DMS153 treated with DMSO at 0.1 percent for 48 hours (cell line): ENCODE measurements at regions not wholly inside any gene's neighbourhood (a gene's known extent, or its start where the extent isn't known, plus 50 kb on each side); places are given as distances from the start of the nearest gene placed in this dataset.

Source experiments
- DNase-seq: peaks from one replicate; lab custom pipeline; 2025; ENCODE audit not compliant: unreplicated experiment; lab: John Stamatoyannopoulos, UW

- no peak for DNase-seq
Observed at GRCh38 chr6:14705841-14706377, 540.0 kb upstream of the JARID2 start.

- DNase-seq: no peak
Observed at GRCh38 chr6:14706378-14706929, 539.4 kb upstream of the JARID2 start.

GRCh38 chr6:14707276-14707675 lies 538.6 kb upstream of the JARID2 start:
- no peak for DNase-seq

GRCh38 chr6:14707971-14708465 lies 537.9 kb upstream of the JARID2 start:
- DNase-seq: no peak

- no peak for DNase-seq
Observed at GRCh38 chr6:14709066-14709670, 536.7 kb upstream of the JARID2 start.

GRCh38 chr6:14709900-14710299 lies 536.0 kb upstream of the JARID2 start:
- no peak for DNase-seq

- DNase-seq: no peak
Observed at GRCh38 chr6:14710421-14710820, 535.4 kb upstream of the JARID2 start.

GRCh38 chr6:14711056-14711703 lies 534.7 kb upstream of the JARID2 start:
- DNase-seq: no peak

- DNase-seq: no peak
Observed at GRCh38 chr6:14711704-14712379, 534.0 kb upstream of the JARID2 start.

GRCh38 chr6:14713008-14713960 lies 532.6 kb upstream of the JARID2 start:
- no peak for DNase-seq

- DNase-seq: no peak
Observed at GRCh38 chr6:14713966-14714631, 531.8 kb upstream of the JARID2 start.

GRCh38 chr6:14715076-14715475 lies 530.8 kb upstream of the JARID2 start:
- DNase-seq: no peak

GRCh38 chr6:14716499-14717146 lies 529.2 kb upstream of the JARID2 start:
- no peak for DNase-seq

- DNase-seq: no peak
Observed at GRCh38 chr6:14717307-14717706, 528.6 kb upstream of the JARID2 start.

- DNase-seq: no peak
Observed at GRCh38 chr6:14718861-14719260, 527.0 kb upstream of the JARID2 start.

GRCh38 chr6:14719270-14719669 lies 526.6 kb upstream of the JARID2 start:
- no peak for DNase-seq

GRCh38 chr6:14720411-14721102 lies 525.3 kb upstream of the JARID2 start:
- no peak for DNase-seq

- DNase-seq: no peak
Observed at GRCh38 chr6:14721103-14721758, 524.6 kb upstream of the JARID2 start.
